ENCODE measurements at regions not wholly inside any gene's neighbourhood (a gene's known extent, or its start where the extent isn't known, plus 50 kb on each side); places are given as distances from the start of the nearest gene placed in this dataset.

- Histone ChIP-seq H3K27me3 (peaks cover 16% of the 10 kb centered on the region), H3K27ac (no peak overlapping the region), H3K4me1 (ENCODE audit: control insufficient read depth in 1 of 2, insufficient read depth in 1 of 2, low read depth in 1 of 2, low read length in 1 of 2) (peaks cover 5 to 13% of the 10 kb centered on the region in 2 experiments), H3K9me3 (no peaks in the 10 kb centered on the region), H3K4me3 (ENCODE audit: low read depth in 1 of 2, low read length in 1 of 2) (no peak overlapping the region), H3K36me3 (no peaks in the 10 kb centered on the region)
- no peak for TF ChIP-seq CTCF (IDR thresholded peaks at IDR 0.05)
Observed at GRCh38 chr17:77509599-77509998, 368.8 kb downstream of the SEC14L1 start.

- Histone ChIP-seq H3K27me3 (peaks cover 23% of the 10 kb centered on the region), H3K27ac (no peak overlapping the region), H3K36me3 (no peaks in the 10 kb centered on the region), H3K4me1 (ENCODE audit: control insufficient read depth in 1 of 2, insufficient read depth in 1 of 2, low read depth in 1 of 2, low read length in 1 of 2) (peaks cover 5 to 13% of the 10 kb centered on the region in 2 experiments), H3K9me3 (no peaks in the 10 kb centered on the region), H3K4me3 (ENCODE audit: low read depth in 1 of 2, low read length in 1 of 2) (no peak overlapping the region)
- no peak for TF ChIP-seq CTCF (IDR thresholded peaks at IDR 0.05)
Observed at GRCh38 chr17:77510133-77510796, 369.5 kb downstream of the SEC14L1 start.

- Histone ChIP-seq H3K9me3 (no peaks in the 10 kb centered on the region), H3K36me3 (no peaks in the 10 kb centered on the region), H3K27ac (peak overlapping the region; percentile 48), H3K4me1 (ENCODE audit: control insufficient read depth in 1 of 2, insufficient read depth in 1 of 2, low read depth in 1 of 2, low read length in 1 of 2) (peaks cover 5 to 13% of the 10 kb centered on the region in 2 experiments), H3K27me3 (peaks cover 23% of the 10 kb centered on the region), H3K4me3 (ENCODE audit: low read depth in 1 of 2, low read length in 1 of 2) (peak overlapping the region in 1 of 2 experiments; percentile 5)
- TF ChIP-seq CTCF (IDR thresholded peaks at IDR 0.05), result no peak
Observed at GRCh38 chr17:77511514-77512061, 370.8 kb downstream of the SEC14L1 start.

- H3K27me3 ChIP-seq, result peaks cover 21% of the 10 kb centered on the region
- no peak for TF ChIP-seq CTCF (IDR thresholded peaks at IDR 0.05)
- peaks cover 5 to 13% of the 10 kb centered on the region in 2 experiments for H3K4me1 ChIP-seq (ENCODE audit: control insufficient read depth in 1 of 2, insufficient read depth in 1 of 2, low read depth in 1 of 2, low read length in 1 of 2)
- H3K4me3 ChIP-seq (ENCODE audit: low read depth in 1 of 2, low read length in 1 of 2), result peak overlapping the region in 1 of 2 experiments; percentile 5
- peak overlapping the region; percentile 48 for H3K27ac ChIP-seq
- no peaks in the 10 kb centered on the region for H3K9me3 ChIP-seq
- no peaks in the 10 kb centered on the region for H3K36me3 ChIP-seq
Observed at GRCh38 chr17:77512062-77512946, 371.5 kb downstream of the SEC14L1 start.

- Histone ChIP-seq H3K27me3 (peaks cover 14% of the 10 kb centered on the region), H3K4me3 (ENCODE audit: low read depth in 1 of 2, low read length in 1 of 2) (no peak overlapping the region), H3K4me1 (ENCODE audit: control insufficient read depth in 1 of 2, insufficient read depth in 1 of 2, low read depth in 1 of 2, low read length in 1 of 2) (peaks cover 5 to 13% of the 10 kb centered on the region in 2 experiments), H3K36me3 (no peaks in the 10 kb centered on the region), H3K9me3 (no peaks in the 10 kb centered on the region), H3K27ac (no peak overlapping the region)
- no peak for TF ChIP-seq CTCF (IDR thresholded peaks at IDR 0.05)
Observed at GRCh38 chr17:77513045-77513444, 372.3 kb downstream of the SEC14L1 start.

Data from neutrophil (primary cell).